Adrenal gland (tissue), 9 donors: ENCODE measurements at regions not wholly inside any gene's neighbourhood (a gene's known extent, or its start where the extent isn't known, plus 50 kb on each side); places are given as distances from the start of the nearest gene placed in this dataset.
A peak's percentile ranks its signal among the peaks of the same experiment; 100 is the strongest.
"Not testable (repeated sequence)": the region's sequence is repeated elsewhere in the genome, so short reads cannot be mapped to it uniquely, and the experiment has no call there.

ENCODE experiments used
- DNase-seq, 7 donors: peaks; one replicate each; pipeline ENCODE4 v3.0.0-alpha.2; 2019 to 2020
- H3K27ac ChIP-seq, 5 donors: fragments of 200-600 bp; sonication (generic) in 4 of 5; 1 replicate in 3 of 5; 2 replicates in 2 of 5; pipeline versions ENCODE4 v1.5.1 to v1.8.0; 2016 to 2020; ENCODE audit warnings: mild to moderate bottlenecking in 1 of 5
- H3K27me3 ChIP-seq: fragments of 200-600 bp; 2 replicates; pipeline ENCODE4 v1.8.0; 2021
- H3K36me3 ChIP-seq, 2 donors: fragments of 200-600 bp; replicated peaks in 1 of 2; 1 replicate in 1 of 2; 2 replicates in 1 of 2; pipeline versions ENCODE4 v1.5.1 to v1.8.0; 2018 to 2022
- H3K4me1 ChIP-seq, 2 donors: fragments of 200-600 bp; replicated peaks in 1 of 2; 1 replicate in 1 of 2; 2 replicates in 1 of 2; pipeline versions ENCODE4 v1.5.1 to v1.8.0; 2018 to 2021
- H3K4me3 ChIP-seq, 4 donors: fragments of 200-600 bp; sonication (generic) in 3 of 4; one replicate each; pipeline ENCODE4 v1.5.1; 2016 to 2018
- H3K9me3 ChIP-seq, 3 donors: fragments of 200-600 bp; sonication (generic) in 1 of 3; replicated peaks in 1 of 3; 1 replicate in 2 of 3; 2 replicates in 1 of 3; pipeline versions ENCODE4 v1.5.1 to v1.8.0; 2016 to 2021
- CTCF ChIP-seq, 6 experiments: fragments of 450-650 bp in 4 of 6; fragments of 200-600 bp in 2 of 6; sonication (generic) in 1 of 6; IDR thresholded peaks; 1 replicate in 5 of 6; 2 replicates in 1 of 6; pipeline versions ENCODE4 v1.5.1 to v1.8.0; 2016 to 2021; ENCODE audit warnings: antibody characterized with exemption in 6 of 6, mild to moderate bottlenecking in 2 of 6, moderate library complexity in 1 of 6
- POLR2A ChIP-seq, 2 donors: fragments of 450-650 bp; IDR thresholded peaks; one replicate each; pipeline ENCODE4 v1.6.1; 2017; ENCODE audit warnings: antibody characterized with exemption in 2 of 2, mild to moderate bottlenecking in 2 of 2, moderate library complexity in 1 of 2
- WGBS, 4 donors: extraction: QIAGEN DNeasy Blood & Tissue Kit in 2 of 4; methylation state at CpG; one replicate each; pipeline versions ENCODE4 v1.1.5 to v1.1.7; 2013 to 2017; 5-methylcytosine and 5-hydroxymethylcytosine counted together
- intact Hi-C, 2 donors: fragments of 100-400 bp; cut with DNase I; formaldehyde crosslinking; loops; one replicate each; pipeline versions ENCODE4 v1.14.1 to v1.15.0; 2022 to 2023
- donor health status: healthy with polysubstance abuse.
- donor health status: Bipolar disorder and iron deficiency.
- donor health status: DM: yes; HTN: yes; CAD: no.
- donor health status: DM: no; HTN: no; CAD: no.
- donor health status: DM: no; HTN: no; CAD: no.

GRCh38 chr10:81179805-81180452 is 642.2 kb downstream of the SH2D4B start:
- intact Hi-C loops = no loop called here
- Histone ChIP-seq H3K27ac (no peak overlapping the region), H3K4me3 (no peak overlapping the region), H3K9me3 (no peaks in the 10 kb centered on the region), H3K36me3 (no peaks in the 10 kb centered on the region), H3K4me1 (no peaks in the 10 kb centered on the region), H3K27me3 (no peaks in the 10 kb centered on the region)
- WGBS, 4 donors = 51 to 65% (median 55%) methylated on average over 6 of the region's 6 CpGs
- peak in 2 of 7 donors; percentile 10 to 17 for DNase-seq
- TF ChIP-seq POLR2A (IDR thresholded peaks at IDR 0.05) (no peak), CTCF (IDR thresholded peaks at IDR 0.05) (peak in 4 of 6 experiments; percentile 6 to 33 (median 21))

GRCh38 chr10:81182296-81182695 is 644.6 kb downstream of the SH2D4B start:
- no peak overlapping the region for H3K27ac ChIP-seq
- H3K4me1 ChIP-seq = no peaks in the 10 kb centered on the region
- intact Hi-C loops = no loop called here
- no peak for DNase-seq
- no peak overlapping the region for H3K4me3 ChIP-seq
- TF ChIP-seq POLR2A (IDR thresholded peaks at IDR 0.05) = no peak
- TF ChIP-seq CTCF (IDR thresholded peaks at IDR 0.05) = no peak
- 88 to 93% (median 91%) methylated on average over 12 to 13 of the region's 13 CpGs for WGBS, 4 donors
- H3K9me3 ChIP-seq = no peaks in the 10 kb centered on the region
- H3K27me3 ChIP-seq = no peaks in the 10 kb centered on the region
- H3K36me3 ChIP-seq = no peaks in the 10 kb centered on the region

- no peak for TF ChIP-seq POLR2A (IDR thresholded peaks at IDR 0.05)
- no peak for TF ChIP-seq CTCF (IDR thresholded peaks at IDR 0.05)
- 53 to 64% (median 58%) methylated on average over 6 of the region's 6 CpGs for WGBS, 4 donors
- DNase-seq = no peak
- Histone ChIP-seq H3K4me1 (no peaks in the 10 kb centered on the region), H3K27me3 (no peaks in the 10 kb centered on the region), H3K27ac (no peak overlapping the region), H3K4me3 (no peak overlapping the region), H3K9me3 (no peaks in the 10 kb centered on the region), H3K36me3 (no peaks in the 10 kb centered on the region)
- intact Hi-C loops = no loop called here
Observed at GRCh38 chr10:81192221-81192788, 654.6 kb downstream of the SH2D4B start.

GRCh38 chr10:81200801-81201200 is 663.1 kb downstream of the SH2D4B start:
- Histone ChIP-seq H3K9me3 (no peaks in the 10 kb centered on the region), H3K27me3 (no peaks in the 10 kb centered on the region), H3K4me1 (no peaks in the 10 kb centered on the region), H3K36me3 (no peaks in the 10 kb centered on the region), H3K27ac (no peak overlapping the region), H3K4me3 (no peak overlapping the region)
- TF ChIP-seq CTCF (IDR thresholded peaks at IDR 0.05) (no peak), POLR2A (IDR thresholded peaks at IDR 0.05) (no peak)
- WGBS, 4 donors = 62 to 68% (median 65%) methylated on average over 2 of the region's 2 CpGs
- intact Hi-C loops = no loop called here
- no peak for DNase-seq

GRCh38 chr10:81207359-81207758 is 667.6 kb upstream of the NRG3 start:
- H3K4me1 ChIP-seq, H3K36me3 ChIP-seq, intact Hi-C loops, H3K4me3 ChIP-seq, H3K27me3 ChIP-seq, H3K9me3 ChIP-seq, DNase-seq, H3K27ac ChIP-seq: not testable (repeated sequence)
- 69 to 85% (median 73%) methylated on average over 5 of the region's 5 CpGs for WGBS, 4 donors
